ENCODE measurements at regions not wholly inside any gene's neighbourhood (a gene's known extent, or its start where the extent isn't known, plus 50 kb on each side); places are given as distances from the start of the nearest gene placed in this dataset.
"Not testable (repeated sequence)": the region's sequence is repeated elsewhere in the genome, so short reads cannot be mapped to it uniquely, and the experiment has no call there.

DNA sequence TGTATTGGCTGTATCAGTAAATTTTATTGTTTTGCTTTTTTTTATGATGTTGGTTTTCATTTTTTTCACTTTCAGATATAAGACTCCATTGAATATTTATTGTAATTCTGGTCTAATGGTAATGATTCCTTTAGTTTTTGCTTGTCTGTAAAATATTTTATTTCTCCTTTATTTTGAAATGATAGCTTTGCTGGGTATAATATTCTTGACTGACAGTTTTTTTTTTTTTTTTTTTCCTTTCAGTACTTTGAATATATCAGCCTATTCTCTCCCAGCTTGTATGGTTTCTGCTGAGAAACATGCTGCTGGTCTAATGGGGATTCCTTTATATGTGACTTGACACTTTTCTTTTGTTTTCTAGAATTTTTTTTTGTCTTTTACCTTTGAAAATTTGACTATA is 195.1 kb upstream of the SLC38A2 start:
- Histone ChIP-seq H3K36me3 (ENCODE audit: control insufficient read depth, insufficient read depth, low read length, severe bottlenecking) (no peaks in the 10 kb centered on the region), H3K9me3 (ENCODE audit: control insufficient read depth, low read length) (peaks cover 45% of the 10 kb centered on the region), H3K4me1 (ENCODE audit: control insufficient read depth, insufficient read depth, low read length) (peaks cover 8% of the 10 kb centered on the region), H3K27me3 (replicated peaks; ENCODE audit: control insufficient read depth, insufficient read depth, low read length) (no peaks in the 10 kb centered on the region), H3K4me3 (ENCODE audit: low read length) (peak overlapping the region; percentile 1), H3K9ac (ENCODE audit: low read length) (no peak overlapping the region)
- no peak for DNase-seq (ENCODE audit: low read depth)

- Histone ChIP-seq H3K27me3 (replicated peaks; ENCODE audit: control insufficient read depth, insufficient read depth, low read length) (no peaks in the 10 kb centered on the region), H3K36me3 (ENCODE audit: control insufficient read depth, insufficient read depth, low read length, severe bottlenecking) (no peaks in the 10 kb centered on the region), H3K4me1 (ENCODE audit: control insufficient read depth, insufficient read depth, low read length) (peaks cover 38% of the 10 kb centered on the region), H3K4me3 (ENCODE audit: low read length) (peak overlapping the region; percentile 55), H3K9me3 (ENCODE audit: control insufficient read depth, low read length) (peaks cover 31% of the 10 kb centered on the region), H3K9ac (ENCODE audit: low read length) (peak overlapping the region; percentile 47)
- peak; percentile 91 for DNase-seq (ENCODE audit: low read depth)
Measured at GRCh38 chr12:46562625-46563225, 190.2 kb upstream of the SLC38A2 start.

DNA sequence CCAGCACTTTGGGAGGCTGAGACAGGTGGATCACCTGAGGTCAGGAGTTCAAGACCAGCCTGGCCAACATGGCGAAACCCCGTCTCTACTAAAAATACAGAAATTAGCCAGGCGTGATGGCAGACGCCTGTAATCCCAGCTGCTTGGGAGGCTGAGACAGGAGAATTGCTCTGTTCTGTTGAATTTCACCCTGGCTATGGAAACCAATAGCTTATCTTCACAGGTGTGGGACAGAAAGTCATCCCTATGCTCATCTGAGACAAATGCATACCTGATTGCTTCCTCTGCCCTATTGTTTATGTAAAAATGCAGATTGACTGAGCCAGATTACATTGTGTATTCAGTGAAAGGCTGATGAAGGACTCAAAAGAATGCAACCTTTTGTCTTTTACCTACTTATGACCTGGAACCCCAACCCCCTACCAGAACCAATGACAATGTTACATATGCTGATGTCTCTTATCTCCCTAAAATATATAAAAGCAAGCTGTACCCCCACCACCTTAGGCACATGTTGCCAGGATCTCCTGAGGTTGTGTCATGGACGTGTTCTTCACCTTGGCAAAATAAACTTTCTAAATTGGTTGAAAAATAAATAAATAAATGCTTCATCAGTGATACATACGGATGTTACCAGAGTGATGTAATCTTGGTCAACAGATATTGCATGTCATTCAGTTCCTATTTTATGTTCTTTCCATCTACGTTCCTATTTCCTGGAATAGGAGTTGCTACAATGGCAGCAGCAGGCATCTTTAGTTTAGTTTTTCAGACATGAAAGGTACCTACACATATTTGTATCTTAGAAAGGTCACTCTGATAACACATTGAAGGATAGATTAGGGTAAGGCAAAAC is 189.4 kb upstream of the SLC38A2 start:
- peaks cover 24% of the 10 kb centered on the region for H3K9me3 ChIP-seq (ENCODE audit: control insufficient read depth, low read length)
- not testable (repeated sequence) for H3K27me3 ChIP-seq (replicated peaks; ENCODE audit: control insufficient read depth, insufficient read depth, low read length); H3K9ac ChIP-seq (ENCODE audit: low read length); H3K36me3 ChIP-seq (ENCODE audit: control insufficient read depth, insufficient read depth, low read length, severe bottlenecking)
- H3K4me1 ChIP-seq (ENCODE audit: control insufficient read depth, insufficient read depth, low read length) = peaks cover 45% of the 10 kb centered on the region
- peak; percentile 20 for DNase-seq (ENCODE audit: low read depth)
- H3K4me3 ChIP-seq (ENCODE audit: low read length) = peak overlapping the region; percentile 55

DNA sequence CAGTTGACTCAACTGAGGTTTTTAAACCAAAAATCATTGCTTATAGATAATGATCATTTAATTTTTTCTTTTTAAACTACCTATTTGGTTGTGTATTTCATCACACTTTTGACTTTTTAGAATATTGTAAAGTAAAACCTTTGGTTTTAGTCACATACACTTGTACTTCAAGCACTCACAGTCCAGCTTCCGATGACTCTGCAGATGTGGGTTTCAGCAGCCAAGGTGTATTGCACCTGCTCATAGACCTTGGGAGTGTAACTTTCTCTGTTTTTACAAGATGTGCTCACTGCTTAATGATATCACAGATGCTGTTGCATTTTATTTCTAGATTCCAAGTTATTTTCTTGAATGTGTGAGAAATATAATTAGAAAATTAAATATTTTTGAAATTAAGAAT is 188.3 kb upstream of the SLC38A2 start:
- H3K9ac ChIP-seq (ENCODE audit: low read length) = no peak overlapping the region
- no peak overlapping the region for H3K4me3 ChIP-seq (ENCODE audit: low read length)
- DNase-seq (ENCODE audit: low read depth) = no peak
- peaks cover 13% of the 10 kb centered on the region for H3K9me3 ChIP-seq (ENCODE audit: control insufficient read depth, low read length)
- H3K27me3 ChIP-seq (replicated peaks; ENCODE audit: control insufficient read depth, insufficient read depth, low read length) = no peaks in the 10 kb centered on the region
- H3K4me1 ChIP-seq (ENCODE audit: control insufficient read depth, insufficient read depth, low read length) = peaks cover 52% of the 10 kb centered on the region
- no peaks in the 10 kb centered on the region for H3K36me3 ChIP-seq (ENCODE audit: control insufficient read depth, insufficient read depth, low read length, severe bottlenecking)

- Histone ChIP-seq H3K4me3 (ENCODE audit: low read length) (no peak overlapping the region), H3K4me1 (ENCODE audit: control insufficient read depth, insufficient read depth, low read length) (peaks cover 60% of the 10 kb centered on the region), H3K9me3 (ENCODE audit: control insufficient read depth, low read length) (peaks cover 8% of the 10 kb centered on the region), H3K36me3 (ENCODE audit: control insufficient read depth, insufficient read depth, low read length, severe bottlenecking) (no peaks in the 10 kb centered on the region), H3K27me3 (replicated peaks; ENCODE audit: control insufficient read depth, insufficient read depth, low read length) (no peaks in the 10 kb centered on the region), H3K9ac (ENCODE audit: low read length) (peak overlapping the region; percentile 71)
- no peak for DNase-seq (ENCODE audit: low read depth)
Measured at GRCh38 chr12:46560089-46560488, 187.5 kb upstream of the SLC38A2 start.

- no peak overlapping the region for H3K4me3 ChIP-seq (ENCODE audit: low read length)
- H3K36me3 ChIP-seq (ENCODE audit: control insufficient read depth, insufficient read depth, low read length, severe bottlenecking) = no peaks in the 10 kb centered on the region
- DNase-seq (ENCODE audit: low read depth) = peak; percentile 54
- no peaks in the 10 kb centered on the region for H3K27me3 ChIP-seq (replicated peaks; ENCODE audit: control insufficient read depth, insufficient read depth, low read length)
- peaks cover 68% of the 10 kb centered on the region for H3K4me1 ChIP-seq (ENCODE audit: control insufficient read depth, insufficient read depth, low read length)
- H3K9me3 ChIP-seq (ENCODE audit: control insufficient read depth, low read length) = peaks cover 2% of the 10 kb centered on the region
- H3K9ac ChIP-seq (ENCODE audit: low read length) = peak overlapping the region; percentile 71
Measured at GRCh38 chr12:46559311-46559710, 186.7 kb upstream of the SLC38A2 start.

DNA sequence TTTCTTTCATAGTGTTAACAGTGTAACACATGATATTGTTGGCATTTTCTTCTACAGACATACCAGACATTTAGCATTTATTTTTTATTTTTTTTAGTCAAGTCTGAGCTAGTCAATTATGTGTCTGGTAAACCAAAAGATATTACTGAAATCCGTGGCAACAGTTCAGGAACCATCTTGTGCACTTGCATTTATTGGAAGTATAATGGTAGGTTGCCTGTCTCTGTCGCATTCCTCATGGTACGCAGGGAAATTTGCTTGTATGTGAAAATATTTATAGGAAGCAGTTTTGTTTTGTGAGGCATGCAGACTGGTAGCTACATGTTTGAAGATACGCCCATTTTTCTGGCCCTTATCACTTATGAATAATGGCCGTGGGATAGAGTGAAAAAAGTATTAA is 186.1 kb upstream of the SLC38A2 start:
- Histone ChIP-seq H3K9me3 (ENCODE audit: control insufficient read depth, low read length) (no peaks in the 10 kb centered on the region), H3K36me3 (ENCODE audit: control insufficient read depth, insufficient read depth, low read length, severe bottlenecking) (no peaks in the 10 kb centered on the region), H3K4me3 (ENCODE audit: low read length) (peak overlapping the region; percentile 0), H3K9ac (ENCODE audit: low read length) (peak overlapping the region; percentile 71), H3K27me3 (replicated peaks; ENCODE audit: control insufficient read depth, insufficient read depth, low read length) (no peaks in the 10 kb centered on the region), H3K4me1 (ENCODE audit: control insufficient read depth, insufficient read depth, low read length) (peaks cover 72% of the 10 kb centered on the region)
- DNase-seq (ENCODE audit: low read depth) = peak; percentile 43

- no peak overlapping the region for H3K4me3 ChIP-seq (ENCODE audit: low read length)
- peak overlapping the region; percentile 71 for H3K9ac ChIP-seq (ENCODE audit: low read length)
- no peaks in the 10 kb centered on the region for H3K27me3 ChIP-seq (replicated peaks; ENCODE audit: control insufficient read depth, insufficient read depth, low read length)
- peak; percentile 76 for DNase-seq (ENCODE audit: low read depth)
- H3K9me3 ChIP-seq (ENCODE audit: control insufficient read depth, low read length) = no peaks in the 10 kb centered on the region
- H3K36me3 ChIP-seq (ENCODE audit: control insufficient read depth, insufficient read depth, low read length, severe bottlenecking) = no peaks in the 10 kb centered on the region
- peaks cover 73% of the 10 kb centered on the region for H3K4me1 ChIP-seq (ENCODE audit: control insufficient read depth, insufficient read depth, low read length)
Measured at GRCh38 chr12:46557539-46558373, 185.2 kb upstream of the SLC38A2 start.

DNA sequence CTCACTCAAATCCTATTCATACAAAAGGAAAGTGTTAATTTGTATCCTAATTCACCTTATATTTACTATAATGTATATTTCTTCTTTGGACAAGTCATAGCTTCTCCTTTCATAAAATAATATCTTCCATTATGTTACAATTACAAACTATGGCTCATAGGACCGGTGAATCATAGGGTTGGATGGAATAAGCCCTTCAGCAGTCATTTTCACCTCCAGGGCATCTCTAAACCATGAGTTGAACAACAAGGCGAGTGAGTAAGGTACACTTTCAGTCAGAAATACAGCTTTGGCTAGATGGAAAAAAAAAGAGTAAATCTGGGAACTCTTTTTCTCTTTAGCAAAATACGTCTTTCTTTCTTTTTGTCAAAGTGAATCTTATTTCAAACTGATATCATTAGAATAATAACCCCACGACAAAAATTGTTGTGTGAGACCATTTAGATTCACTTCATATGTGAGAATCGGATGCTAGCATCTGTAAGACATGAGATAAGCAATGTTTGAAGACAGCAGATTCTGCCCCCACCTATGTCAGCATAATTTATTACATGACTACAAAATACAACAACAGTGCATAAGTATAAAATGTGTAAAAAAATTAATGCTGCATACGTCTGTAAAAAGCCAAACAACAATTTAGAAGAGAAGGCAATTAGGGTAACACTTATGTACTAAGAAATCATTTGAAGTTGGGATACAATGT is 184.4 kb upstream of the SLC38A2 start:
- Histone ChIP-seq H3K9me3 (ENCODE audit: control insufficient read depth, low read length) (no peaks in the 10 kb centered on the region), H3K4me1 (ENCODE audit: control insufficient read depth, insufficient read depth, low read length) (peaks cover 69% of the 10 kb centered on the region), H3K27me3 (replicated peaks; ENCODE audit: control insufficient read depth, insufficient read depth, low read length) (no peaks in the 10 kb centered on the region), H3K9ac (ENCODE audit: low read length) (peak overlapping the region; percentile 71), H3K36me3 (ENCODE audit: control insufficient read depth, insufficient read depth, low read length, severe bottlenecking) (no peaks in the 10 kb centered on the region), H3K4me3 (ENCODE audit: low read length) (no peak overlapping the region)
- DNase-seq (ENCODE audit: low read depth) = peak; percentile 74

DNA sequence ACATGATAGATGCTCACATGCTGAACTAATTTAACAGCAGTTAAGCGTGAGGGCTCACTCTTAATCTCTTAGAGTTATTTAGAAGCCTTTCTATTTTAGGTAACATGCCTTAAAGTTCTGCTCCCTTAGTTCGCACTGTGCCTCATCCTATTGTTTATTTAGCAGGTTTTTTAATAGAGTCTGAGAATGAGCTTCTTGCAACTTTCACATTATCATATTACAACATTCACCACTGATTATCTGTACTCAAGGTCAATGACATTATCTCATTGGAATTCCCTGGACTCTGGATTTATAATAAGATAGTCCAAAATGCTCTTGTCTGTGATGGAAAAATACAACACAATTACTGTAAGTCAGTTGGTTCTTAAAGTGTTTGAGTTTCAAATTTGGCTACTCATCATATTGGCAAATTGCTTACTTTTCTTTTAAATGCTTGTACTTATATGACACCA is 183.6 kb upstream of the SLC38A2 start:
- peaks cover 75% of the 10 kb centered on the region for H3K4me1 ChIP-seq (ENCODE audit: control insufficient read depth, insufficient read depth, low read length)
- H3K9me3 ChIP-seq (ENCODE audit: control insufficient read depth, low read length) = no peaks in the 10 kb centered on the region
- H3K27me3 ChIP-seq (replicated peaks; ENCODE audit: control insufficient read depth, insufficient read depth, low read length) = no peaks in the 10 kb centered on the region
- peak overlapping the region; percentile 90 for H3K9ac ChIP-seq (ENCODE audit: low read length)
- DNase-seq (ENCODE audit: low read depth) = peak; percentile 80
- peak overlapping the region; percentile 65 for H3K4me3 ChIP-seq (ENCODE audit: low read length)
- H3K36me3 ChIP-seq (ENCODE audit: control insufficient read depth, insufficient read depth, low read length, severe bottlenecking) = no peaks in the 10 kb centered on the region

All from adipocyte (in vitro differentiated cells).